ENCODE measurements at regions not wholly inside any gene's neighbourhood (a gene's known extent, or its start where the extent isn't known, plus 50 kb on each side); places are given as distances from the start of the nearest gene placed in this dataset.

DNA sequence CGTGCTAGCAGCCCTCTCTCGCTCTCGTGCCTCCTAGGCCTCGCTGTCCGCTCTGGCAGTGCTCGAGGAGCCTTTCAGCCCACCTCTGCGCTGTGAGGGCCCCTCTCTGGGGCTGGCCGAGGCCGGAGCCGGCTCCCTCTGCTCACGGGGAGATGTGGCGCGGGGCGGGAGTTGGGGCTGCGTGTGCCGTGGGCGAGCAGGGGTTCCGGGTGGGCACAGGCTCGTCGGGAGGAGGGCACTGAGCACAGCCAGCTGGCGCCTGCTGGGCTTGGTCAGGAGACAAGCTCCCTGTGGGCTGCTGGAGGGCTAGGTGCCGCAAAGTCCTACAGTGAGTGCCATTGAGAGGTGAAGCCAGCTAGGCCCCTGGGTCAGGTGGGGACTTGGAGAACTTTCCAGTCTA lies 994.5 kb downstream of the C4orf33 start:
- DNase-seq, result no peak

DNA sequence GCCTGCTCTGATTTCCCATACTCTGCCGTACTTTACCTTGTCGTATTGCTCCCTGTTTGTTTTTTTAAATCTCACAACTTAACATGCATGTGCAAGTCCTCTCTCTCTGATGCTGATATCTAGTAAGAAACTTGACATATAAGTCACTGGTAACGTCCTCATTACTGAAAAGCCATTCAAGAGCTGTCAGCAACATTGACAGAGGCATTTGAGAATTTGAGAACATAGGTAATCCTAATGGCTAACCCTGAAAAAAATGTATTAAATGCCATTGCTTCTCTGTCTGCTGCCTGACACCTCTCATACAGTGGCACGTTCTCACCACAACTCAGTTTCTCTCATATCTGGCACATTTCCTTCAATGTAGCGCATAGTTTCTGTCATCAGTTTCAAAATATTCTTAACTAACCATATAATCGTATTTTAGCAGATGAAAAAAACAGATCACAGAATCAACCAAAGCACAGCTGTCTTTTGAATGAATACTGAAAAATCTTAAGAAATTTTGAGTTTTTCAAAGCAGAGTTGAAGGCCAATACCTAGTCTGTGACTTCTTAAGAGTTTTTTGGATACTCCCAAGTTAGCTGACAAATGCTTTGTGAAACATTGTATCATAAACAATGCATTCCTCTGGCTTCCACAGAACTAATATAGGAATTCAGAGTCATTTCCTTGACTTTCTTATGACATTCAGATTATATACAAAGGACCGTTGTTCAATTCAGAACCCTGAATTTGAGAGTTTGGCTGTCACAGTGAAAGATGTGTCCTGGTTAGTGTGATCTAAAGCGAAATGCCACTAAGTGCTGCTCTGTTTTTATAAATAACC lies 996.4 kb downstream of the C4orf33 start:
- no peak for DNase-seq

DNA sequence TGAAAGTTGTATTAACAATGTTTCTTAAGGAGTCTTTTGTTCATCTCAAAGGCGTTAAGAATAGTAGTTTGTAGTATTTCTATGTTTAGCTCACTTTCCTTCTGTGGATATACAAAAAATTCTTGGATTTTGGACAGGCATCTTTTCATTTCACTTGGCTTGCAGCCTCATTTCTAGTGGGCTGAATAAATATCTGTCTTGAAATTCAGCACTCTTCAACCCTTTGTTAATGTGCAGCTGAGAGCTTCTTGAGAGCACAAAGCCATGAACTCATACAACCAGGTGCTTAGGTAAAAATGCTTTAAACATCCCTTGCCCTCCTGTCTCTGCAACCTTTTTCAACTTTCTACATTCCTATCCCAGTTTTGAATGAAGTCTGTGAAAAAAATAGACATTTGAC lies 1003.2 kb downstream of the C4orf33 start:
- DNase-seq, result no peak

DNA sequence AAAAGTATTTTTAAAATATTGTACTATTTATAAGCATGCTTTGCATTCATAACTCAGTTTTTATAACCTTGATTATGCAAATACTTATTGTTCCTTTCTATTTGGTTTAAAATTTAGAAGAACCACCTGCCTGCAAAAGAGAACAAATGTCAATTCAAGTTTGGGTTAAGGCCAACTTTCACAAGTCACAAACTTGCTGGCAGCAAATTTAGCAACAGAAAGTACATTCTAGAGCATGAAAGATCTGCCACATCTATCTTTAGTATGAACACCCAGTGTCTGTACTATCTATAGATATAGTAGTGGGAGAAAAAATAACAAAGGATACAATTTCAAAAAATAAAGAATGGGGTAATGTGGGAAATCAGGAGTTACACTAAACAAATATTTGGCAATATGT lies 1014.2 kb downstream of the C4orf33 start:
- DNase-seq, result no peak

DNA sequence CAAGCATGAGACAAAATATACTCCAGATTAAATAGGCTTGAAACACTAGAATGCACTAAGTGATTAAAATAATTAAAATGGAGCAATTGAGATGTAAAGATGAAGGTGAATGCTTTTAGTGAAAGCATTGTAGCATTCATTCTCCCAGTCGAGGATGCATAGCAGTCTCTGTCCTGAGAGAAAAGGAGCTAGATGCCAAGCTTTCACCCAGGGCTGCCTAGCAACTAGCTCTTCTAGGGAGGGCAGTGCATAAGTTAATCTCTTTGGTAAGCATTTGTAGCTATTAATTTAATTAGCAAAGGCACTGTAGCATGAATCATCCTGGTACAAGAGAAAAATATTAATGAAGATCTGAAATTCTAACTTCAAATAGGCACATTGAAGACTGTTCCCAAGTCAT lies 1014.8 kb downstream of the C4orf33 start:
- DNase-seq, result no peak

DNA sequence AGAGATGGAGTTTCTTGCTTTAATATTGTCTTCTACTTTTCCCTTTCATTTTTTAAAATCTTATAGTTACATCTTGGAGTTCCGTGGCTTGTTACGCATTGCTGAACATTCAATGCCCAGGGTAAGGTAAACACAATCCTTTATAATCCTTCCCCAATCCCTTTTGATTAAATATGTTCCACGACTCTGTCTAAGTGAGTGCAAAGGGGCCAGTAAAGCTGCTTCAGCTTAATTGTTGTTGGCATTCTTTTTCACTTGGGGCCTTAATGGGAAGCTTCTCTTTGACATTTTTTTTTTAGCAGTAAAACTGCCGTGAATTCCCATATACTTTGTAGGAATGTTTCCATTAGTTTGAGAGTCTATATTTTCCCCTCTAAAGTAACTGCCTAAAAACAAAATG lies 1028.1 kb downstream of the C4orf33 start:
- no peak for DNase-seq

DNA sequence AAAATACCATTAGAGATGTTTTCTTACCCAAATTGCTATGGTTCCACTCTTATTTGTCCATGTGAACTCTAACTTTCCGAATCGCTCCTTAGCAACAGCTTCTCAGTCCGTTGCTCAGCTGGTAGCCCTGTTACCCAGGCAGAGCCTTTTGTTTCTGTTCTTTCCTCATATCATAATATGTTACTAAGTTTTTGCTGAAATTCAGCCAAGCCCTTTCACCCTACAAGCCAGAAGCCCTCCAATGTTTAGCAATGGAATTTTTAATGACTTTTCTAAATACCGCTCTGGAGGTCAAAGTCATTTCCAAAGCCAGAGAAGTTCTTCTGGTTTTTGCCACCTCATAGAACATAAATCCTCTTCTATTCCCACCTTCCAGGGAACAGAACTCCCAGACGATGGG lies 1029.5 kb downstream of the C4orf33 start:
- DNase-seq, result no peak

DNA sequence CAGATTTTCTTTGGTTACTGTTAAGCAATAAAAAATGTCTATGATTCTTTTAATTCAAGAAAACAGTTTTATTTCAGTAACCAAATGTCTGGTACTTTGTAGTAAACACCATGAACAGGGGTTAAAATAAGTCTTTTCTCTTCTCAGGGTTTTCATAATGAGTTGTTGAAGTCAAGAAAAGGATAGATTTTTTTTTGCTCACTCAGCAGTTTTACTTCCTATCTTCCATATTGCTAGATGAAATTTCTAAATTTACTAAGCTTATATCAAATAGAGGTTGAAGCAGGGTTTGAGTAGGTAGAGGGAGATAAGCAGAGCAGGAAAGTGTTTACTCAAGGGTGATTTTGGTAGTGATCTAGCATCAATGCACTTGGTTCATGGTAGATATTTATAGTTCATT lies 1031.3 kb downstream of the C4orf33 start:
- DNase-seq, result no peak

DNA sequence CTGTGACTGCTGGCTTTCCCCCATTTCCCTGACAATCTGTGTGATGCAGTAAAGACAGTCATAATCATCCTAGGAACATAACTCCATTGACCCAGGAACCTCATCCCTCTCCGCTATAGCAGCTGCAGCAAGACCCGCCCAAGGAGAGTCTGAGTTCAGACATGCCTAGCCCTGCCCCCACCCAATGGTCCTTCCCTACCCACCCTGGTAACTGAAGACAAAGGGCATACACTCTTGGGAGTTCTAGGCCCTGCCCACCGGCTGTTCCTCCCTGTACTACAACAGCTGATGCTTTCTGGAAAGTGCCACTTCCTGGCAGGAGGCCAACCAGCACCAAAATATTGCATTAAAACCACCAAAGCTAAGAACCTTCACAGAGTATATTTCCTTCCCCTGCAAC lies 1035.6 kb downstream of the C4orf33 start:
- no peak for DNase-seq

DNA sequence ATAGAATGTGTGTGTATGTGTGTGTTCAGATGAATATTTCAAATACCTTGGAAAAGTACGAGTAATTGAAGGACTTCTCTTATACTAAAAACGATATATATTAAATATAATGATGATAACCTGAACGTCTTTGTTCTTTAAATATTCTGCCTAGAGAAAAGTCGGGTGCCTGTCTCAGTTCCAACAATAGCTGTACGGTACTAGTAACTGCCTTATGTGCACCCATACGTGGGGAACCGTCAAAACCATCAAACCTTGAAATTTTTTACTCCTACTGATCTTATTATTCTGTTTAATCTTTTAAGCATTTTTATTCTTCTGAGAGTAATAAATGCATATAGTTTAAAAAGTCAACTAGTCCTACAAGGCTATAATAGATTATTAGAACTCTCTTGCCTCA lies 1045.7 kb downstream of the C4orf33 start:
- DNase-seq, result no peak

DNA sequence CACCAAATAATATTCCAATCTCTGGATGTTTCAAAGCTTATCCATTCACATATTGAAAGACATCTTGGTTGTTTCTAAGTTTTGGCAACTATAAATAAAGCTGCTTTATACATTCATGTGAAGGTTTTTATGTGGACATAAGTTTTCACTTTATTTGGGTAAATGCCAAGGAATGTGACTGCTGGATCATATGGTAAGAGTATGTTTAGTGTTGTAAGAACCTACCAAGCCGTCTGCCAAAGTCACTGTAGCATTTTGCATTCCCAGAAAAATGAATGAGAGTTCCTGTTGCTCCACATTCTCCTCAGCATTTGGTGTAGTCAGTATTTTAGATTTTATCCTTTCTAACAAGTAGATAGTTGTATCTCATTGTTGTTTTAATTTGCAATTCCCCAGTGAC lies 1047.7 kb downstream of the C4orf33 start:
- DNase-seq, result no peak

DNA sequence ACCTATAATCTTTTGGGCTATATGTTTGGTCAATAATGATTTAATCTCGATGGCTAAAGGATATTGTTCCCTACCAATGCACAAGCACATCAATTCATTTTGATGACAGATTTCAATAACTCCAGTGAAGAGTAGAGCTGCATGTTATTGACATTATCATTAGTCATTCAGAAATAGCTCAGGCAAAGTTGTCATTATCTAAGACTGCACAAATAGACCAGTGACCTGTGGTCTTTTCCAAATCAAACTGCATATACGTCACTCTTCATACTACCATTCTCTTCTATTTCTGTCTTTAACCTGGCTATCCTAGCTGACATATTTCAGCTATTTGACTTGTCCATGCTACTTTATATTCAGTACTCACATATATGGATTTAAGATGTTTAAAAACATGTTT lies 1050.8 kb downstream of the C4orf33 start:
- no peak for DNase-seq

DNA sequence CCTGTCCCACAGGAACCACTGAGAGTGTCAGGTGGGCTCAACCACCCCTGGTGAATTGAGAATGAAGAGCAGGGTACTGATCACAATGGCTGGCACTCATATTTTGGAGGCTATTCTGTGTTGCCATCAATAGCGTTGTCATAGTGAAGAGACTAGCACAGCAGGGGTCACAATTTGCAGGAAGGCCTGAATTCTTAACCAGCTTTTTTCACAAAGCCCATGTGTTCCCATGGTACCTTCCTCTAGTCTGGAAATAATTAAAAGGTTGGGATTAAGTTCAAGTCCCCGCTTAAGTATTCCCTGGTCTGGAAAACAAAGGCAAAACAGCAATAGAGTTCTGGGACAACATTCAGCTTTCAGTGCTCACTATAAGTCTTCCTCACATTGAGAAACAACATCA lies 1051.7 kb downstream of the C4orf33 start:
- DNase-seq, result no peak

DNA sequence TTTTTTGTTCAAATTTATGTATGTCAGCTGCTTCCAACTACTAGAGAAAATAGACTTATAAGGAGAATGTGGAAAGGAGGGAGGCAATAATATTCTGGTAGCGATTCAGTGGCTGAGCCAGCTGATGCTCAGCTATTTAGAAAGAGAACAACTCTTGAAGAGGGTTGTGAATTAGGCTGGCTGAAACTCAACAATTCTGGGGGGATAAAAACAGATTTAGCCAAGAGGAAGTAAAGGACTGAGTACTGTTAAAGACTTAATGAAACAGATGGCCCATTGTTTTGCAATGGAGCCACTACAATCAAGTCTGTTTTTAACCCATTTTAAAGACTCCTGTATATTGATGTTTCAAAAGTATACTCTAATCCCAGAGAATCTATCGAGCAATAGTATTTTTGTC lies 1058.9 kb downstream of the C4orf33 start:
- DNase-seq, result no peak

DNA sequence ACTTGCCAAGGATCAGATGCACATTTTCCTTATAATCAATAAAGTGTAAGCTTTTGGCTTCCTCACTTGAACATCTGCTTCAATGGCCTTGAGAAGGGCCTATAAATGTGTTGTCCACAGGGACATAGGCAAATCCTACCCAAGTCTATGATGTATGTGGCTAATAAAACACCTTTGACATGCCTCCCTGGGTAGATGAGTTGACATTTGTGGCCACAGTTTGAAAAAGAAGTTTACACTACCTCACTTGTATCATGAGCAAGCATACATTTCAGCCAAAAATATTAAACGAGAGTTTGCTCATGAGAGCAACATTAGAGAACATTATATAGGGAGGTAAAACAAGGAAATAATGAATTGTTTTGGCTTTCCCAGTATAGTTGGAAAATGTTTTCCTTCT lies 1067.7 kb downstream of the C4orf33 start:
- DNase-seq, result no peak

DNA sequence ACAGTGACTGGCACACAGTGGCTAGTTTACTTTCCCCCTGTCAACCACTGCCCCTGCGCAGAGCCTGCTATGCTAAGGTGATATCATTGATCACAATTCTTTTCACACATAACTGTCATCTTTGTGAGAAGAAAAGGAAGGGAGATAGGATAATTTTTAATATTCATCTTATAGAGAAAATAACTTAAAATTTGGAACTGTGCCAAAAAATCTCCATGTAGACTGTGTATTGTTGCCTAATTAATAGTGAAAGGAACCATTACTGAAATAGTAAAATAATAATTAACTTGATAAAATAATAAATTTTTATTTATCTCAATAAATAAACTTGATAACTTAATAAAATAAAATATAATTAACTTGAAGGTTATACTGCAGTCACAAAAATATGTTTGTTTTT lies 1069.4 kb downstream of the C4orf33 start:
- DNase-seq, result no peak

DNA sequence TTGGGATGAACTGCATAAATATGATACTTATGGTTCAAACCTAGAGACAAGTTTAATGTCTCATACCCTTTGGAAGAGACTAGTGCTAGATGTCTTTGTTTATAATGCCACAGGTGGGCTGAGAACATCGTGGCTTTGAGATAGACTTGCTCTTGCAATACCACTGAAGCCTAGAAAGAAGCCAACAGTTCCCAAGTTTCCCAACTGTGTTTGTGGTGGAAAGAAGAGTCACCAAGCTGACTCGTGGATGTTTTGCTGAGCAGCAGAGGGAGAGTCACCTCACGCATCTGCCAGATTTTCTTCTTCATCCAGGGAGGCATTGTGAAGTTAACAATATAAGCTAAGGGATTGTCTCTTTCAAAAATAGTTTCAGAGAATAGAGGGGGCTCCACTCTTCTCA lies 1076.2 kb downstream of the C4orf33 start:
- DNase-seq, result no peak

DNA sequence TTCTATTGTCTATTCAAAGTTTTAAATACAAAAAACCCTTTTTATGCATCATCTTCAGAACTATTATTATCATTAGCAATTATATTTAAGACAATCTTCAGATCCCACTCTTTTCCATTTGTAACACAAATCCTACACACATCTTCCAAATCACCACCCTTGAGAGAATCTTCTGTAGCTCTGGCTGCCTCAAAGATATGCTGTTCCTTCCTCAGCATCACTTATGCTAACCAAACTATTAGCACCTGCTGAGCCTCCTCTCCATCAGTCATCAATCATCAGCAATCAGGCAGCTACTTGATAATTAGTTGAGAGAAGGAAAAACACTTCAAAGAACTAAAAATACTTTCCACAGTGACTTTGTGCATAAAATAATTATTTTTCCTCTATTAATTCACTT lies 1082.2 kb downstream of the C4orf33 start:
- no peak for DNase-seq

DNA sequence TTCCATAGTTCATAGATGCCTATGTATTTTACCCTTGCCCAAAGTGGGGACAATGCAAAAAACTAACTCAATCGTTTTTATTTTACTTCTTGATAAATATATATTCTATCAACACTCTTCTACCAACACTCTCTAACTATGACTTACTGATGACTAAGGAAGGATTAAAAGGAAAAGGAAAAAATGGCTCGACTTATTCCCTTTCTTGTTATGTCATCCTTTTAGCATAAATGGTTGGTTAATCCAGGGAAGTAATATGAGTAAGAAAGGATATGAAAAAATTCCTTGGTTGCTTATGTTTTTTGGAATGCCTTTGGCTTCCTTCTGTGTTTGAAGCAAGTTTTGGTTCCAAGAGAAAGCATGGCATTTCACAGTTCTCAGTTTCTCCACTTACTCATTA lies 1087.1 kb downstream of the C4orf33 start:
- DNase-seq, result no peak

DNA sequence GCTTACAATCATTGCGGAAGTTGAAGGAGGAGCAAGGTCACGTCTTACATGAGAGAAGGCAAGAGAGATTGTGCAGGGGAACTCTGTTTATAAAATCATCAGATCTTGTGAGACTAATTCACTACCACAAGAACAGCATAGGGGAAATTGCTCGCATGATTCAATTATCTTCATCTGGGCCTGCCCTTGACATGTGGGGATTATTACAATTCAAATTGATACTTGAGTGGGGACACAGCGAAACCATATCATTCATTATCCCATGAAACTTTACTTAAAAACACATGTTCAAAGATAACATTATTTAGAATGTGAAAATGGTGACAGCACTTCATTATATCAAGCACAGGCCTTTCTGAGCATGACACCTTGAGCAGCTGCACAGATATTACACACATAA lies 1087.8 kb downstream of the C4orf33 start:
- no peak for DNase-seq

DNA sequence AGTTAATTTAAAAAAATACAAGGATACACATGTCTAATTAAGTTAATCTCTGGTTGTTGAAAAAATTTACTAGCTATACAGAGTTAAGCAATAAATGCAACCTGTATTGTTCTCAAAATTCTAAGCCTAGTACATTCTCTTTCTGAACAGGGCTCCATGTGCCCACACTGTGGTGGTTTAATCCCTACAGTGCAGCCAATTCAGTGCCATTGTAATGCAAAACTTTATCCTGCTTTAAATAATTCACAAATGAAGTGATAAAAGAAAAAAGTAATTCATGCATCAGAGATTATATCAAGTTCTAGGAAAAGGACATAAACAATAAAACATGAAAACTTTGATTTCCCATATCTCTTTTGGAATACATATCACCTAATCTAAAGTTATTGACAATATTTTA lies 1089.2 kb downstream of the C4orf33 start:
- DNase-seq, result no peak

DNA sequence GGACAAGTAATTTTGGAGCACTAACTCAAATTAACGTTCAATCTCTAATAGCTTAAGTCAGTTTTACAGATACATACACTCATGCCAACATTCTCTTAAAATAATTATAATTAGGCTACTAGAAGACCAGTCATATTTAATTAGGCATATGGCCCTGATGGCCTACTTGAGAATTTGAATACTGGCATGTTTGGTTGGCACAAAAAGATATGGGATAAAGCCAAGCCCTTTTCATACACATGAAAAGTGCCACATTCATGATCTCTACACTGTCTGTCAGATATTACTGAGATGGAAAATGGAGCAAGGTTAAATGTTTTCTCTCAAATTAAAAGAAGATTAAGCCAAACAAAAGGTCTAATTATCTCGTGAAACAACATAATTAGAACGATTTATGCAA lies 1091.0 kb downstream of the C4orf33 start:
- DNase-seq, result no peak

DNA sequence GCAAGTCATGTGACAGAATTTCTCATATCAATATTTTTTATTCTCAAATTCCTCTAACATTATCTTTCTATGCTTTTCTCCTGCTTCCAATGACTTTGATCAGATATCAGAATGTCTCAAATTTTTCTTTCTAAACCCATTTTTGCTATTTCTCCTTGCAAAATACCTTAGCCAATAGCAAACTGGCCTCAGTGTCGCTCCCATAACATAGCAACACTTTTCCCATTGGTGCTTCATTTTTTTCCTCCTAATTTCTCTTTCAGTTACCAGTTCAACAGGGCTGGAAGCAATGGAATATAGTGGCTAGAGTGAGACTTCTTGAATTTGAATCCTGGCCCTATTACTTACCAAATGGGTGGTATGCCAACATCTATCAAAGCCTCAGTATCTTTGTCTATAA lies 1091.6 kb downstream of the C4orf33 start:
- DNase-seq, result no peak

DNA sequence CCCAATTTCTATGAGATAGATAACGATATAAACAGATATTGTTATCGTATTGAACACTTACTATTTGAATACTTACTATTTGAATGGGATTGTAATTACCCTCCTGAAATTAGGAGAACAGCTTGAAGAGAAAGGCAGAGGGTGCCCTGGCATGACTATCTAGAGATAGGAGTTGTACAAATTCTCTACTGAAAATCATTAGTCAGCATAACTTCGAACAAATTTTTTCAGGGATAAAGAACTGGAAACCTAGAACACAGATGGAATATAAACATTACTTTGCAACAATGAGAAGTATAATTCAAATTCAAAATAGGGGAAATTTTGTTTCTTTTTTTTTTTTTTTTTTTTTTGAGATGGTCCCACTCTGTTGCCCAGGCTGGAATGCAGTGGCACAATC lies 1096.8 kb downstream of the C4orf33 start:
- DNase-seq, result no peak

DNA sequence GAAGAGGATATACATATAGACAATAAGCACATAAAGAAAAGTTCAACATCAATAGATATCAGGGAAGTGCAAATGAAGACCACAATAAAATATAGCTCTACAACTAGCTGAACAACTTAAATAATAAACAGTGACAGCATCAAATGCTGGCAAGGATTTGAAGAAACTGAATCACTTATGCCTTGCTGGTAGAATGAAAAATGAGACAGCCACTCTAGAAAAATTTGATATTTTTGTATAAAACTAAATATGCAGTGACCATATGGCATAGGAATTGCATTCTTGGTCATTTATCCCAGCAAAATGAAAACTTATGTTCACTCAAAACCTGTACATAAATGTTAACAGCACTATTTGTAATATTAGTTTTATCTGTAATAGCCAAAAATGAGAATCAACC lies 1102.0 kb downstream of the C4orf33 start:
- DNase-seq, result no peak

DNA sequence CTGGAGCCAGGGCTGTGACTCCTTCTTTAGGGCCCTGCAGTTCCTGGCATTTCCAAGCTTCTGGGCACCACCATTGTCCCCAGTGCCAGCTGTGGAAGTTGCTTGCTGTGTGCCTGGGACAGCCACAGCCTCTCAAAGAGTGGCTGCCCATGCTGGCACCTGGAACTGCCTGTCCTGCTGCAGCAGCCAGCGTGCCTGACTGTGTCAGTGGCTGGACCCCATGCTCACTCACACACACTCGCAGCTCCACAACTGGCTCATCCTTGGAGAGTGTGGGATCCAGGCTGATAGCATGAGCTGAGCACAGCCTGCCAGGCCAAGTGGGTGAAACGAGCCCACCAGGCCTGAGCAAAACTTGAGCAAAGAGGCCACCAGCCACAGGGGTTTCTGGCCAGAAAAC lies 1107.6 kb downstream of the C4orf33 start:
- no peak for DNase-seq
